ENCODE measurements at regions not wholly inside any gene's neighbourhood (a gene's known extent, or its start where the extent isn't known, plus 50 kb on each side); places are given as distances from the start of the nearest gene placed in this dataset.

- DNase-seq (ENCODE audit: extremely low read depth, low read depth, low spot score), result no peak
These were observed 52.8 kb downstream of the FAM43A start for GRCh38 chr3:194738254-194739093.

- peak; percentile 66 for DNase-seq (ENCODE audit: extremely low read depth, low read depth, low spot score)
These were observed 54.0 kb downstream of the FAM43A start for GRCh38 chr3:194739498-194740284.

- peak; percentile 94 for DNase-seq (ENCODE audit: extremely low read depth, low read depth, low spot score)
These were observed 55.3 kb downstream of the FAM43A start for GRCh38 chr3:194740859-194741491.

GRCh38 chr3:194741916-194742315, 56.2 kb downstream of the FAM43A start:
- DNase-seq (ENCODE audit: extremely low read depth, low read depth, low spot score), result no peak

- no peak for DNase-seq (ENCODE audit: extremely low read depth, low read depth, low spot score)
These were observed 59.1 kb downstream of the FAM43A start for GRCh38 chr3:194744826-194745225.

GRCh38 chr3:194745422-194746184, 59.9 kb downstream of the FAM43A start:
- DNase-seq (ENCODE audit: extremely low read depth, low read depth, low spot score), result no peak

GRCh38 chr3:194748225-194748624, 62.5 kb downstream of the FAM43A start:
- DNase-seq (ENCODE audit: extremely low read depth, low read depth, low spot score), result no peak

GRCh38 chr3:194749631-194750490, 64.2 kb downstream of the FAM43A start:
- DNase-seq (ENCODE audit: extremely low read depth, low read depth, low spot score), result no peak

- no peak for DNase-seq (ENCODE audit: extremely low read depth, low read depth, low spot score)
These were observed 64.8 kb downstream of the FAM43A start for GRCh38 chr3:194750491-194750828.

GRCh38 chr3:194755671-194756459, 70.2 kb downstream of the FAM43A start:
- DNase-seq (ENCODE audit: extremely low read depth, low read depth, low spot score), result no peak

- DNase-seq (ENCODE audit: extremely low read depth, low read depth, low spot score), result no peak
These were observed 70.7 kb downstream of the FAM43A start for GRCh38 chr3:194756460-194756779.

- DNase-seq (ENCODE audit: extremely low read depth, low read depth, low spot score), result no peak
These were observed 71.2 kb downstream of the FAM43A start for GRCh38 chr3:194756791-194757325.

- DNase-seq (ENCODE audit: extremely low read depth, low read depth, low spot score), result no peak
These were observed 72.0 kb downstream of the FAM43A start for GRCh38 chr3:194757647-194758061.

GRCh38 chr3:194758716-194759115, 73.0 kb downstream of the FAM43A start:
- no peak for DNase-seq (ENCODE audit: extremely low read depth, low read depth, low spot score)

GRCh38 chr3:194760494-194761137, 74.9 kb downstream of the FAM43A start:
- DNase-seq (ENCODE audit: extremely low read depth, low read depth, low spot score), result no peak

- DNase-seq (ENCODE audit: extremely low read depth, low read depth, low spot score), result no peak
These were observed 75.7 kb downstream of the FAM43A start for GRCh38 chr3:194761384-194761783.

- DNase-seq (ENCODE audit: extremely low read depth, low read depth, low spot score), result no peak
These were observed 81.2 kb downstream of the FAM43A start for GRCh38 chr3:194766845-194767244.

- no peak for DNase-seq (ENCODE audit: extremely low read depth, low read depth, low spot score)
These were observed 81.9 kb downstream of the FAM43A start for GRCh38 chr3:194767446-194768207.

All from glomerular endothelial cell (primary cell).